ENCODE measurements at regions not wholly inside any gene's neighbourhood (a gene's known extent, or its start where the extent isn't known, plus 50 kb on each side); places are given as distances from the start of the nearest gene placed in this dataset.
"Not testable (repeated sequence)": the region's sequence is repeated elsewhere in the genome, so short reads cannot be mapped to it uniquely, and the experiment has no call there.

DNA sequence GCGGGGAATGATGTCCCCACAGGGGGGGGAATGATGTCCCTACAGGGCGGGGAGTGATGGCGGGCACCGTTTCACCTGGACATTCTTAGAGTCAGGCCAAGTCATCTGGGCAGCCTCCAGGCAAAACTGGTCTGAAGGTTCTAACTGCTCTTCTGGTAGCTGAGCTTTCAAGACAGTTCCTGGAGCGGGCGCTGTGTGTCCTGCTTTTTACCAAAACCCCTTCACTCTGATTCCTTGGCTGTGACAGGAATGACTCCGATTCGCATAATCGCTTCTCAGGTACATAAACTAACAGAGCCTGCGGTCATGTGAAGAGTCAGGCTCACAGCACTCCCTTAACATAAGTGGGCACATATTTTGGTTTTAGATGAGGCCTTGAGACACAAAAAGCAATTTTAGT, 836.0 kb downstream of the TRIML1 start:
- Histone ChIP-seq H2AK5ac (ENCODE audit: low read length, severe bottlenecking) (peak overlapping the region; percentile 51), H3K23ac (ENCODE audit: low read length in 2 of 2) (no peak overlapping the region), H3K9ac (ENCODE audit: low read length) (no peak overlapping the region), H2BK12ac (ENCODE audit: low read length in 2 of 2) (peak overlapping the region; percentile 38 to 80), H3K18ac (ENCODE audit: low read depth in 1 of 2, low read length in 2 of 2) (no peak overlapping the region), H3K9me3 (ENCODE audit: control insufficient read depth, low read length) (no peaks in the 10 kb centered on the region), H2AFZ (ENCODE audit: low read depth, low read length) (no peak overlapping the region), H2BK120ac (ENCODE audit: low read depth, low read length) (peak overlapping the region; percentile 2), H3K4ac (ENCODE audit: low read depth in 1 of 2, low read length in 2 of 2) (no peak overlapping the region), H3K27ac (ENCODE audit: low read length, poor library complexity, severe bottlenecking) (no peak overlapping the region), H4K8ac (ENCODE audit: low read length) (peak overlapping the region; percentile 72), H4K91ac (ENCODE audit: low read length) (no peak overlapping the region), H3K36me3 (ENCODE audit: control insufficient read depth in 1 of 2, insufficient read depth in 2 of 2, low read depth in 1 of 2, low read length in 2 of 2) (no peaks in the 10 kb centered on the region), H3K4me2 (ENCODE audit: low read length, poor library complexity, severe bottlenecking) (no peak overlapping the region), H3K4me3 (ENCODE audit: insufficient read depth in 1 of 2, low read depth in 1 of 2, low read length in 2 of 2) (no peak overlapping the region), H2BK15ac (ENCODE audit: low read depth, poor library complexity, severe bottlenecking) (no peak overlapping the region), H3K79me1 (replicated peaks; ENCODE audit: low read length, poor library complexity, severe bottlenecking) (no peaks in the 10 kb centered on the region), H3K4me1 (ENCODE audit: control insufficient read depth, insufficient read depth, low read depth, low read length) (peaks cover 8% of the 10 kb centered on the region), H3K14ac (ENCODE audit: low read length in 2 of 2) (no peak overlapping the region), H3K27me3 (ENCODE audit: control insufficient read depth in 1 of 2, insufficient read depth in 1 of 2, low read length in 2 of 2) (no peaks in the 10 kb centered on the region), H2BK5ac (ENCODE audit: low read depth, low read length, poor library complexity, severe bottlenecking) (no peak overlapping the region)
- WGBS, result 98% methylated on average over 10 of the region's 10 CpGs
- no peak for DNase-seq

DNA sequence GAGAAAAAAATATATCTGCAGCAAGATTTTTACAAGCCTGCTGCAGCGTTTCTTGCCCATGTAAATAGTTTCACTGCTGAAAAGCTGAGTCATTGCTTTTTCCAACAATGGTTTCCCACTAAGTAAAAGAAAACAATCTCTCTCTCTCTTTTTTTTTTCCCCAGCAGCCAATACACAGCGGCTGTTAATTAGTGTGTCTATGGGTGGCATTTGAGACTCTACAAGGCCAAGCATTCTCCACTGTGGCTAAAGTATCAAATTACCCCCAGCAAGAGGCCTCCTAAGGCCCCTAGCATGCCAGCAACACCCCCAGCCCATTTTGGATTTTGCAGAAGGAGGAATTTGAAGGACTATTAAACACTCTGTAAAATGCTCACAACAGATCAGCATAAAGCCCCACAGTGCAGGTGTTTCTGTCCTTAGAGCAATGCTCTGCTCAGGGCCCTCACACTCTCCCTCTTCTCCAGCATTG, 837.4 kb downstream of the TRIML1 start:
- no peak overlapping the region for H2BK5ac ChIP-seq (ENCODE audit: low read depth, low read length, poor library complexity, severe bottlenecking)
- H2AK5ac ChIP-seq (ENCODE audit: low read length, severe bottlenecking), result no peak overlapping the region
- H3K4me1 ChIP-seq (ENCODE audit: control insufficient read depth, insufficient read depth, low read depth, low read length), result peaks cover 8% of the 10 kb centered on the region
- no peaks in the 10 kb centered on the region for H3K36me3 ChIP-seq (ENCODE audit: control insufficient read depth in 1 of 2, insufficient read depth in 2 of 2, low read depth in 1 of 2, low read length in 2 of 2)
- H3K79me1 ChIP-seq (replicated peaks; ENCODE audit: low read length, poor library complexity, severe bottlenecking), result no peaks in the 10 kb centered on the region
- WGBS, result 0% methylated on average over 1 of the region's 2 CpGs
- peak overlapping the region; percentile 3 for H3K4me2 ChIP-seq (ENCODE audit: low read length, poor library complexity, severe bottlenecking)
- H3K9ac ChIP-seq (ENCODE audit: low read length), result no peak overlapping the region
- H3K27ac ChIP-seq (ENCODE audit: low read length, poor library complexity, severe bottlenecking), result peak overlapping the region; percentile 83
- H3K4ac ChIP-seq (ENCODE audit: low read depth in 1 of 2, low read length in 2 of 2), result peak overlapping the region in 1 of 2 experiments; percentile 59
- H3K14ac ChIP-seq (ENCODE audit: low read length in 2 of 2), result no peak overlapping the region
- no peak overlapping the region for H4K91ac ChIP-seq (ENCODE audit: low read length)
- no peak overlapping the region for H2BK15ac ChIP-seq (ENCODE audit: low read depth, poor library complexity, severe bottlenecking)
- peak overlapping the region in 1 of 2 experiments; percentile 84 for H3K18ac ChIP-seq (ENCODE audit: low read depth in 1 of 2, low read length in 2 of 2)
- no peak overlapping the region for H2BK120ac ChIP-seq (ENCODE audit: low read depth, low read length)
- no peak overlapping the region for H4K8ac ChIP-seq (ENCODE audit: low read length)
- no peak overlapping the region for H2BK12ac ChIP-seq (ENCODE audit: low read length in 2 of 2)
- DNase-seq, result peak; percentile 56
- H3K23ac ChIP-seq (ENCODE audit: low read length in 2 of 2), result no peak overlapping the region
- no peak overlapping the region for H3K4me3 ChIP-seq (ENCODE audit: insufficient read depth in 1 of 2, low read depth in 1 of 2, low read length in 2 of 2)
- no peaks in the 10 kb centered on the region for H3K27me3 ChIP-seq (ENCODE audit: control insufficient read depth in 1 of 2, insufficient read depth in 1 of 2, low read length in 2 of 2)
- H2AFZ ChIP-seq (ENCODE audit: low read depth, low read length), result no peak overlapping the region
- no peaks in the 10 kb centered on the region for H3K9me3 ChIP-seq (ENCODE audit: control insufficient read depth, low read length)

DNA sequence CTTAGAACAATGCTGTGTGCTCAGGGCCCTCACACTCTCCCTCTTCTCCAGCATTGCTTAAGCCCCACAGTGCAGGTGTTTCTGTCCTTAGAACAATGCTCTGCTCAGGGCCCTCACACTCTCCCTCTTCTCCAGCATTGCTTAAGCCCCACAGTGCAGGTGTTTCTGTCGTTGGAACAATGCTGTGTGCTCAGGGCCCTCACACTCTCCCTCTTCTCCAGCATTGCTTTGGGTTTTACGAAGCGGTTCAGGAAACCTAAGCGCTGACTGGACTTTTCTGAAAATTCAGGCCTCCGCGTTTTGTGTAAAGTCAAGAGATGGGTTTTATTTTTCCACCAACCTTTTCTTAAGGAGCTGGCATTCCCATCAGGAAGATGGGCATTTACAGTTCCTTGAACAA, 838.0 kb downstream of the TRIML1 start:
- not testable (repeated sequence) for H3K36me3 ChIP-seq (ENCODE audit: control insufficient read depth in 1 of 2, insufficient read depth in 2 of 2, low read depth in 1 of 2, low read length in 2 of 2); H3K9me3 ChIP-seq (ENCODE audit: control insufficient read depth, low read length); H3K9ac ChIP-seq (ENCODE audit: low read length); H2BK120ac ChIP-seq (ENCODE audit: low read depth, low read length); H3K23ac ChIP-seq (ENCODE audit: low read length in 2 of 2); H3K4me1 ChIP-seq (ENCODE audit: control insufficient read depth, insufficient read depth, low read depth, low read length); H4K91ac ChIP-seq (ENCODE audit: low read length); H3K14ac ChIP-seq (ENCODE audit: low read length in 2 of 2); H3K4ac ChIP-seq (ENCODE audit: low read depth in 1 of 2, low read length in 2 of 2); H4K8ac ChIP-seq (ENCODE audit: low read length); H3K4me2 ChIP-seq (ENCODE audit: low read length, poor library complexity, severe bottlenecking); H3K79me1 ChIP-seq (replicated peaks; ENCODE audit: low read length, poor library complexity, severe bottlenecking); H2AFZ ChIP-seq (ENCODE audit: low read depth, low read length); H3K27me3 ChIP-seq (ENCODE audit: control insufficient read depth in 1 of 2, insufficient read depth in 1 of 2, low read length in 2 of 2); H3K4me3 ChIP-seq (ENCODE audit: insufficient read depth in 1 of 2, low read depth in 1 of 2, low read length in 2 of 2); H2BK5ac ChIP-seq (ENCODE audit: low read depth, low read length, poor library complexity, severe bottlenecking); DNase-seq
- H3K18ac ChIP-seq (ENCODE audit: low read depth in 1 of 2, low read length in 2 of 2), result peak overlapping the region in 1 of 2 experiments; percentile 14
- peak overlapping the region; percentile 67 for H2BK15ac ChIP-seq (ENCODE audit: low read depth, poor library complexity, severe bottlenecking)
- H2BK12ac ChIP-seq (ENCODE audit: low read length in 2 of 2), result peak overlapping the region in 1 of 2 experiments; percentile 86
- H2AK5ac ChIP-seq (ENCODE audit: low read length, severe bottlenecking), result peak overlapping the region; percentile 74
- 85% methylated on average over 6 of the region's 6 CpGs for WGBS
- peak overlapping the region; percentile 31 for H3K27ac ChIP-seq (ENCODE audit: low read length, poor library complexity, severe bottlenecking)

DNA sequence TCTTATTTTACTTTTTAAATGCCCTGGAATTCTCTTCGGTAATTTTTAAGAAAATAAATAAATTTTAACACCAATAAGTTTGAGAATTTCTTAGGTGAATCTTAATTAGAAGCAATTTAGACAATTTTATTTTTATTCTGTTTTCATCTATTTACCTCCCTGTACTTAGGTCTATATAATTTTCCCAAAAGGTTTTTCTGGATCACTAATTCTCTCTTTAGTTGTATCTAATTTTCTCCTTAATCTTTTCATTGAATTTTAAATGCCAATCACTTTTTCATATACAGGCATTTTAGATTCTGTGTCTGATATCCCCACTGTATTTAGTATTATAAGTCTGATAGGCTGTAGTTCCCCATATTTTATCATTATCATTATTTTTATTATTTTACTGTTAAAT, 845.3 kb downstream of the TRIML1 start:
- H2AFZ ChIP-seq (ENCODE audit: low read depth, low read length), result no peak overlapping the region
- no peak overlapping the region for H3K4me2 ChIP-seq (ENCODE audit: low read length, poor library complexity, severe bottlenecking)
- no peaks in the 10 kb centered on the region for H3K36me3 ChIP-seq (ENCODE audit: control insufficient read depth in 1 of 2, insufficient read depth in 2 of 2, low read depth in 1 of 2, low read length in 2 of 2)
- no peak overlapping the region for H2BK12ac ChIP-seq (ENCODE audit: low read length in 2 of 2)
- H4K91ac ChIP-seq (ENCODE audit: low read length), result no peak overlapping the region
- DNase-seq, result no peak
- no peak overlapping the region for H3K23ac ChIP-seq (ENCODE audit: low read length in 2 of 2)
- no peak overlapping the region for H3K14ac ChIP-seq (ENCODE audit: low read length in 2 of 2)
- no peak overlapping the region for H3K9ac ChIP-seq (ENCODE audit: low read length)
- H3K27me3 ChIP-seq (ENCODE audit: control insufficient read depth in 1 of 2, insufficient read depth in 1 of 2, low read length in 2 of 2), result no peaks in the 10 kb centered on the region
- no peak overlapping the region for H3K27ac ChIP-seq (ENCODE audit: low read length, poor library complexity, severe bottlenecking)
- H2BK120ac ChIP-seq (ENCODE audit: low read depth, low read length), result no peak overlapping the region
- no peak overlapping the region for H3K4me3 ChIP-seq (ENCODE audit: insufficient read depth in 1 of 2, low read depth in 1 of 2, low read length in 2 of 2)
- no CpG with 5 or more reads among the region's 1 CpG for WGBS
- no peak overlapping the region for H3K4ac ChIP-seq (ENCODE audit: low read depth in 1 of 2, low read length in 2 of 2)
- H3K4me1 ChIP-seq (ENCODE audit: control insufficient read depth, insufficient read depth, low read depth, low read length), result peaks cover 5% of the 10 kb centered on the region
- H2BK15ac ChIP-seq (ENCODE audit: low read depth, poor library complexity, severe bottlenecking), result no peak overlapping the region
- H3K79me1 ChIP-seq (replicated peaks; ENCODE audit: low read length, poor library complexity, severe bottlenecking), result no peaks in the 10 kb centered on the region
- no peak overlapping the region for H3K18ac ChIP-seq (ENCODE audit: low read depth in 1 of 2, low read length in 2 of 2)
- H2AK5ac ChIP-seq (ENCODE audit: low read length, severe bottlenecking), result no peak overlapping the region
- peaks cover 20% of the 10 kb centered on the region for H3K9me3 ChIP-seq (ENCODE audit: control insufficient read depth, low read length)
- H4K8ac ChIP-seq (ENCODE audit: low read length), result no peak overlapping the region
- no peak overlapping the region for H2BK5ac ChIP-seq (ENCODE audit: low read depth, low read length, poor library complexity, severe bottlenecking)
